B cell (primary cell): ENCODE measurements at regions not wholly inside any gene's neighbourhood (a gene's known extent, or its start where the extent isn't known, plus 50 kb on each side); places are given as distances from the start of the nearest gene placed in this dataset.

Experiments used
- CTCF ChIP-seq: fragments of 200-600 bp; IDR thresholded peaks from one replicate; pipeline ENCODE4 v1.8.0; 2022; ENCODE audit warnings: antibody characterized with exemption, mild to moderate bottlenecking
- EZH2 ChIP-seq: IDR thresholded peaks from 2 replicates; pipeline ENCODE4 v1.6.1; 2012; ENCODE audit warnings: borderline replicate concordance, low read depth, mild to moderate bottlenecking, moderate library complexity, low read length; ENCODE audit not compliant: insufficient read depth, poor library complexity, severe bottlenecking

DNA sequence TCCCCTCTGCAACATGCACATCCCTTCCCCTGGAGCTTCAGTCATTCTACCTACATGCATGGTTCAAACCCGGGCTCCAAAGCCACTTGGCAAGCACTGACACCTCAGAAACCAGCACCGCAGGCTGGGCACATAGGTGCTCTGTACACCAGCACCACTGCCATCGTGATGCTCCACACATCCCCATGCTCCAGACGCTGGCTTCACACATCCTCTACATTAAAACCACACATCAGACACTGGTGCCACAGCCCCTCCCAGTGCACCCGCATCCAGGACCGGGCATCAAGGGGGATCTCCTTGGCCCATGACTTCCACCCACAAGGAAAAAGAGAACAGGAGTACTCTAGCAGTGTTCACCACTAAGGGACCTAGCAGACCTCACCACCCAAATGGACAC, 787.7 kb downstream of the CDH18 start:
- TF ChIP-seq CTCF (no peak), EZH2 (no peak)
